Epithelial cell of esophagus (primary cell): ENCODE measurements at regions not wholly inside any gene's neighbourhood (a gene's known extent, or its start where the extent isn't known, plus 50 kb on each side); places are given as distances from the start of the nearest gene placed in this dataset.

ENCODE experiments used
- DNase-seq: peaks from one replicate; pipeline ENCODE4 v3.0.0; 2010; ENCODE audit warnings: low read depth
- H3K4me3 ChIP-seq: 2 replicates; pipeline ENCODE4 v1.5.1; 2011; ENCODE audit warnings: mild to moderate bottlenecking, low read length, control low read depth
- TF ChIP-seq, protein P1 (sequence below): IDR thresholded peaks from 2 replicates; pipeline ENCODE4 v1.5.1; 2011; ENCODE audit warnings: low read depth, mild to moderate bottlenecking, low read length, control low read depth, inconsistent platforms; ENCODE audit not compliant: insufficient read depth; ENCODE audit errors: missing control alignments

DNA sequence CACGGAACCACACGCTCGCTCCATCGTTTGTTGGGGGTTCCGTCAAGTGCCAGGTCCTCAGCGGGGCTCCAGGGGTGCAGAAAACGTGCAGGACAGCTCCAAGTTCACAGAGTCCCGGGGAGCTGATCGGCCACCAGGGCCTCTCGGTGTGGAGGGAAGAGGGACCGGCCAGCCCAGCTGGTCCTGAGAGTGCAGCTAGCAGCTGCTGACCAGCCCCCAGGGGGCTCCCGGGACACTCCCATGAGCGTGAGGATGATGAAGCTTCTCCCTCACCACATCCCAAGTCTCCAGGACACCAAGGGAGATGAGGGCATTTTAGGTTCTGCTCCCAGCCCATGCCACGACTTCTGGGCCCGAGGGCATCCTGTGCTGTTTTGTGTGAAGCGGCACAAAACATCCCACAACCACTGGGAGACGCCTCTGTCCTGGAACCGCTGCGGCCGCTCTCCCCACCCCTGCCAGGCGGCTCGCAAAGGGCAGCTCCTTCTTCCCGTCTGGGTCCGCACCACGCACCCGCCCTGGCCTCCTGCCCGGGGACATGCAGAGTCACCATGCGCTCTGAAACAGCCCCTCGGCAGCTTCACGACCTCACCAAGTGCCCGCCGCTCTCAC is 67.5 kb upstream of the IRX4 start:
- H3K4me3 ChIP-seq, result peak overlapping the region; percentile 46
- TF ChIP-seq, protein P1, sequence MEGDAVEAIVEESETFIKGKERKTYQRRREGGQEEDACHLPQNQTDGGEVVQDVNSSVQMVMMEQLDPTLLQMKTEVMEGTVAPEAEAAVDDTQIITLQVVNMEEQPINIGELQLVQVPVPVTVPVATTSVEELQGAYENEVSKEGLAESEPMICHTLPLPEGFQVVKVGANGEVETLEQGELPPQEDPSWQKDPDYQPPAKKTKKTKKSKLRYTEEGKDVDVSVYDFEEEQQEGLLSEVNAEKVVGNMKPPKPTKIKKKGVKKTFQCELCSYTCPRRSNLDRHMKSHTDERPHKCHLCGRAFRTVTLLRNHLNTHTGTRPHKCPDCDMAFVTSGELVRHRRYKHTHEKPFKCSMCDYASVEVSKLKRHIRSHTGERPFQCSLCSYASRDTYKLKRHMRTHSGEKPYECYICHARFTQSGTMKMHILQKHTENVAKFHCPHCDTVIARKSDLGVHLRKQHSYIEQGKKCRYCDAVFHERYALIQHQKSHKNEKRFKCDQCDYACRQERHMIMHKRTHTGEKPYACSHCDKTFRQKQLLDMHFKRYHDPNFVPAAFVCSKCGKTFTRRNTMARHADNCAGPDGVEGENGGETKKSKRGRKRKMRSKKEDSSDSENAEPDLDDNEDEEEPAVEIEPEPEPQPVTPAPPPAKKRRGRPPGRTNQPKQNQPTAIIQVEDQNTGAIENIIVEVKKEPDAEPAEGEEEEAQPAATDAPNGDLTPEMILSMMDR, result no peak
- no peak for DNase-seq

DNA sequence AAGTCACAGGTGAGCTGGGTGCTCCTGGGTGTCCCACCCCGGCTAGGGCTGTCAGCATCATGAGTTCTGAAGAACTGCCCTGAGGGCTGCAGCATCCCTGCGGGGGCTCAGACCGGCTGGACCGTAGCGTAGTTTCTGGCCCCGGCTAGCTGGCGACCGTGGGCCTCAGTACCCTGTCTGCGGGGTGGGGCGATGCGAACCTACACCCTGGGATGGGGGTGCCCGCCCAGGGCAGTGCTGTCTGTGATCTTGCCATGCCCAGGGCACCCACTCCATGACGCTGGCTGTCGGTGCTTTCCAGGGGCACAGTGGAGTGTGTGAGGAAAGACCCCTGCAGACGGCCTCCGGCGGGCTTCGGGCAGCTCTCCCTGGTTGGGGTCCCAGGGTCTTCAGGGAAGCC is 66.5 kb upstream of the IRX4 start:
- TF ChIP-seq, protein P1, result no peak
- DNase-seq, result no peak
- H3K4me3 ChIP-seq, result peak overlapping the region; percentile 46

DNA sequence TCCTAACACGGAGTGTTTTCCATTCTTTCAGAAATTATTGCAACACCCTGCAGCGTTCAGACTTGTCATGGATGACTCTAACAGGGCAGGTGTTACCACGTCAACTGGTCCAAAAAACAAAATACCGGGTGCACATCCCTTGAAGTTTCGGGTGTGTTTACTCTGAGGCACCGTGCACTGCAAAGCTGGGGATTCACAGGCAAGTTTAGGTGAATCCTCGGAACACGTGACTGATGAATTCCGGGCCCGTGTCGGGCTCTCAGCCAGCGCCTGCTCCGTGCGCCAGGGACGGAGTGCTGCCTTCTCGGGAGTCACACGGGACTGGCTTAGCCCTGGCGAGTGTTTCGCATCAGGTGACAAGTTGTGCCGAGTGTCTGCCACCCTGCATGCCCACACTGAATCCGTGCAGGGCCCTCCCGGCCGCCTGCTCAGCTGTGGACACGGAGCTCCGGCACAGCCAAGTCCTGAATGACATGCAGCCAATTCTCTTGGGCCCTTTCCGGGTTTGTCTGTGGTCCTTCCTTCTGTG is 66.0 kb upstream of the IRX4 start:
- peak; percentile 93 for DNase-seq
- TF ChIP-seq, protein P1, result no peak
- peak overlapping the region; percentile 46 for H3K4me3 ChIP-seq

DNA sequence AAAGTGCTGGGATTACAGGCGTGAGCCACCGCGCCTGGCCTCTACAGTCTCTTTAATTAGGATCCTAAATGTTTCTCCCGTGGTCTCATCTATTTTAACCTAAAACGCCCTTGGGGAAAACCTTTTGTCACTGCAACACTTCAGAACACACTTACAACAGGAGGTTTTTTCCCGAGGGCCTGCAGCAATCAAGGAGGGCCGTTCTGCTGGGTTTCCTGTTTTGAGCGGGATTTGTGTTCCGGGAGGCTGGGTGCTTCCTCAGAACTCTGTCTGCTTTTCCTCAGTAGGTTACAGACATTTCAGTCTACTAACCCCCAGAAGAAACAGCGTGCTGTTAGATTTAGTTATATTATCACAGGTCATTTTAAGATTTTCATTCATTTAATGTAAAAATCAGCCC is 65.4 kb upstream of the IRX4 start:
- TF ChIP-seq, protein P1, result no peak
- no peak overlapping the region for H3K4me3 ChIP-seq
- peak; percentile 28 for DNase-seq

DNA sequence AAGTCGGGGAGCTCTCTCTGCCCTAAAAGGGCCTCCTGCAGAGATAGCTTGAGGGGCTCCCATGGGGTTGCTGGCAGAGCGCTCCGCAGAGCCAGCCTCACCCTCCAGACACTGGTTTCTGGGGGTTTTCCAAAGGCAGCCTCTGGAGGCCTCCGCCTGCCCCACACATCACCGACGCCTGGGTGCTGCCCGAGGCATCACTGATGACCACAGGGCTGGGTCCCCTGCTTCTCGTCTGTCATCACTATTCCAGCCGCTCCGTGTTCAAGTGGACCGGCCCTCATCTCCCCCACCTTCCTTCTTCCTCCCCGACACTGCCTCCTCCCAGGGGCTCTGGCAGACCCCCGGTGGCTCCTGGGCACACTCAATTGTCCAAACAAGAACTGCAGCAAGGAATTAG is 64.1 kb upstream of the IRX4 start:
- H3K4me3 ChIP-seq, result no peak overlapping the region
- DNase-seq, result no peak
- TF ChIP-seq, protein P1, result no peak

DNA sequence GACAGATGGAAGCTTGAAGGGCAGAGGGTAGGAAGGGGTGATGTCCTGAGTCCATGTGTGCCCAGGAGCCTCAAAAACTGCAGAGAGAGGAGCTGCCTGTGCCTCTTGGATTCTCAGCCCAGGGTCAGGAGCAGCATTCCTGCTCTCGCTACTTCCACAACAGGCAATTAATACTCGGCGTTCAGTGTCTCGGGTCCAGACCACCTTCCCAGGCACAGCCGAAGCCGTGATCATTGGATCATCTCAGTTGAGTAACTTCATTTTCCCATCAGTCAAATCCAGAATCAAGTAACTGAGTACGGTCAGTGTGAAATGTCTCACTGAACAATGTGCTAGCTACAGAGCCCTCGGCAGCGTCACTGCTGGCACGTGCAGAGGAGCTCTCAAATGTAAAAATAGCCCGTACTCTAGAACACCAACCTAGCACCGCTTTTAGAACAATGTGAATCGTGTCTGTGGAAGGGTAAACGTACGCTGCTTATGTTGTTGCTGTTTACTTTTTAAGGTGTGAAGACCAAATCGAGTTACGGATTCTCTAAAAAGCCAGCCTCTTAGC is 63.5 kb upstream of the IRX4 start:
- no peak for DNase-seq
- TF ChIP-seq, protein P1, result no peak
- no peak overlapping the region for H3K4me3 ChIP-seq

DNA sequence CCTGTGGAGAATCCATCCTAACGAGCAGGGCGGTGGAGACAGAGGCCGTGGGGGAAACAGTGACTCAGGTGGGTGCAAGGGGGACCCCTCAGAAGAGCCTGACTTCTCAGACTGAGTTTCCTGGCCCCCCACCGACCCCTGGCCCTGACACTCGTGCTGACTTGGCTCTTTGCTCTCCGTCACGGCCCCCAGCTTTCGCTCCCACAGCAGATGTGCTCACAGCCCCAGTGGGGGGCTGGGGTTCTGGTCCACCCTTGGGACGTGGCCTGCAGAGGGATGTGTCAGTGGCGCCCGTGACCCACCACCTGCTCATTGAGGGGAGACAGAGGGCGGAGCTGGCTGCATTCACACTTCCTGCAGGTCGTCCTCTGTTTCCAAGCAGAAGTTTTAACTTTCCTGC is 62.9 kb upstream of the IRX4 start:
- DNase-seq, result no peak
- no peak overlapping the region for H3K4me3 ChIP-seq
- TF ChIP-seq, protein P1, result no peak
